ENCODE measurements at regions not wholly inside any gene's neighbourhood (a gene's known extent, or its start where the extent isn't known, plus 50 kb on each side); places are given as distances from the start of the nearest gene placed in this dataset.

- no peak overlapping the region for H3K4ac ChIP-seq (replicated peaks; ENCODE audit: insufficient read length, low read depth, low read length)
- H4K20me1 ChIP-seq (replicated peaks in 1 of 2; ENCODE audit: control insufficient read depth in 1 of 2, insufficient read depth in 2 of 2, low read length in 2 of 2), result peaks cover 0 to 2% of the 10 kb centered on the region in 2 experiments
- CTCF ChIA-PET (ENCODE audit: partially characterized antibody), result no interaction called here
- no peaks in the 10 kb centered on the region for H3K23me2 ChIP-seq (ENCODE audit: low read depth, low read length)
- no peaks in the 10 kb centered on the region for H3K27me3 ChIP-seq (replicated peaks in 1 of 4; ENCODE audit: control insufficient read depth in 3 of 4, extremely low read depth in 1 of 4, insufficient read depth in 3 of 4, low read length in 3 of 4)
- H2BK12ac ChIP-seq (ENCODE audit: low read depth, low read length), result no peak overlapping the region
- no peak overlapping the region for H3K56ac ChIP-seq (replicated peaks; ENCODE audit: insufficient read length, low read depth, low read length)
- H3K18ac ChIP-seq (ENCODE audit: extremely low read depth, low read length), result no peak overlapping the region
- no peak overlapping the region for H3K23ac ChIP-seq (ENCODE audit: insufficient read length)
- H2AFZ ChIP-seq (ENCODE audit: low read length), result no peak overlapping the region
- no peaks in the 10 kb centered on the region for H3K4me1 ChIP-seq (replicated peaks in 1 of 4; ENCODE audit: control insufficient read depth in 3 of 4, insufficient read depth in 4 of 4, low read length in 3 of 4)
- no peak overlapping the region for H2BK20ac ChIP-seq (ENCODE audit: low read length)
- H3K36me3 ChIP-seq (ENCODE audit: control insufficient read depth in 2 of 4, insufficient read depth in 4 of 4, low read length in 3 of 4), result no peaks in the 10 kb centered on the region
- 95% methylated on average over 6 of the region's 6 CpGs; no CpG with 5 or more reads in 1 of the 2 experiments for WGBS, 2 experiments (ENCODE audit: extremely low coverage in 1 of 2, insufficient coverage in 1 of 2, insufficient read length in 1 of 2, insufficient replicate concordance in 2 of 2, low coverage in 1 of 2, low lambda C conversion rate in 2 of 2, missing lambda C conversion rate in 1 of 2)
- H2AK5ac ChIP-seq (ENCODE audit: low read depth, low read length), result no peak overlapping the region
- H3K27ac ChIP-seq (ENCODE audit: low read depth, low read length), result no peak overlapping the region
- no peak overlapping the region for H3K9ac ChIP-seq (replicated peaks in 1 of 4; ENCODE audit: extremely low read depth in 1 of 4, low read depth in 3 of 4, low read length in 3 of 4)
- no peak overlapping the region for H3K14ac ChIP-seq (ENCODE audit: insufficient read length)
- H3K79me1 ChIP-seq (ENCODE audit: low read depth, low read length), result no peaks in the 10 kb centered on the region
- TF ChIP-seq RNF2 (IDR thresholded peaks at IDR 0.05; ENCODE audit: borderline replicate concordance, low read depth, low read length, missing control alignments, poor library complexity, severe bottlenecking) (no peak), JUND (IDR thresholded peaks at IDR 0.05; ENCODE audit: low read length) (no peak), TAF7 (optimal IDR thresholded peaks at IDR 0.05; ENCODE audit: borderline replicate concordance, low read depth, low read length) (no peak), SP1 (IDR thresholded peaks at IDR 0.05; ENCODE audit: low read depth, low read length) (no peak), CTCF (IDR thresholded peaks at IDR 0.05; ENCODE audit: control extremely low read depth in 1 of 3, insufficient read depth in 1 of 3, low read depth in 1 of 3, low read length in 3 of 3) (no peak), KDM5A (IDR thresholded peaks at IDR 0.05; ENCODE audit: low read length) (no peak), CHD2 (IDR thresholded peaks at IDR 0.05; ENCODE audit: low read length) (no peak), E2F6 (IDR thresholded peaks at IDR 0.05) (no peak), SRF (IDR thresholded peaks at IDR 0.05; ENCODE audit: low read depth, low read length) (no peak)
- H4K5ac ChIP-seq (ENCODE audit: insufficient read length, low read depth, low read length), result no peak overlapping the region
- POLR2A ChIA-PET (ENCODE audit: partially characterized antibody), result no interaction called here
- FAIRE-seq (no peak), DNase-seq (ENCODE audit: low read depth in 1 of 2, low spot score in 2 of 2) (no peak)
- H4K8ac ChIP-seq (ENCODE audit: extremely low read depth, insufficient read depth, low read length), result no peak overlapping the region
- H3K79me2 ChIP-seq (ENCODE audit: control insufficient read depth in 1 of 2, insufficient read depth in 2 of 2, low read length in 2 of 2), result no peaks in the 10 kb centered on the region
- H3K4me2 ChIP-seq (ENCODE audit: insufficient read depth in 1 of 2, low read depth in 2 of 2, low read length in 2 of 2), result no peak overlapping the region
- H3K9me3 ChIP-seq (ENCODE audit: insufficient read depth in 2 of 2, low read depth in 1 of 2, low read length in 1 of 2), result no peaks in the 10 kb centered on the region
- no peak overlapping the region for H2BK120ac ChIP-seq (replicated peaks; ENCODE audit: low read depth, low read length)
- H4K91ac ChIP-seq (replicated peaks; ENCODE audit: insufficient read length, low read length), result no peak overlapping the region
- H2BK5ac ChIP-seq (ENCODE audit: low read depth, low read length), result no peak overlapping the region
- H2BK15ac ChIP-seq (ENCODE audit: low read length), result no peak overlapping the region
- H3K4me3 ChIP-seq (ENCODE audit: extremely low read depth in 1 of 4, insufficient read depth in 2 of 4, low read depth in 3 of 4, low read length in 4 of 4), result no peak overlapping the region
These were observed 517.3 kb upstream of the TLE4 start for GRCh38 chr9:79054500-79054899.
